HG03108 (cell line): ENCODE measurements at regions not wholly inside any gene's neighbourhood (a gene's known extent, or its start where the extent isn't known, plus 50 kb on each side); places are given as distances from the start of the nearest gene placed in this dataset.
"Not testable (repeated sequence)": the region's sequence is repeated elsewhere in the genome, so short reads cannot be mapped to it uniquely, and the experiment has no call there.

ENCODE experiments used
- ATAC-seq: cut with Tn5 transposase; IDR thresholded peaks from one replicate; pipeline ENCODE4 v1.9.1; 2021; ENCODE audit warnings: moderate library complexity; ENCODE audit not compliant: unreplicated experiment

- no peak for ATAC-seq
Measured at GRCh38 chr1:166304131-166304530, 137.3 kb upstream of the FAM78B start.

- no peak for ATAC-seq
Measured at GRCh38 chr1:166305371-166305770, 138.6 kb upstream of the FAM78B start.

- ATAC-seq: no peak
Measured at GRCh38 chr1:166307261-166308188, 140.7 kb upstream of the FAM78B start.

GRCh38 chr1:166316306-166316705 is 149.5 kb upstream of the FAM78B start:
- ATAC-seq: not testable (repeated sequence)

GRCh38 chr1:166322470-166322869 is 155.7 kb upstream of the FAM78B start:
- no peak for ATAC-seq

- no peak for ATAC-seq
Measured at GRCh38 chr1:166327886-166328285, 161.1 kb upstream of the FAM78B start.

GRCh38 chr1:166328956-166329355 is 162.2 kb upstream of the FAM78B start:
- ATAC-seq: no peak

GRCh38 chr1:166330096-166330495 is 163.3 kb upstream of the FAM78B start:
- ATAC-seq: no peak

GRCh38 chr1:166338105-166338504 is 171.3 kb upstream of the FAM78B start:
- ATAC-seq: no peak

- ATAC-seq: no peak
Measured at GRCh38 chr1:166340709-166341108, 173.9 kb upstream of the FAM78B start.

- no peak for ATAC-seq
Measured at GRCh38 chr1:166343276-166343675, 176.5 kb upstream of the FAM78B start.

- ATAC-seq: no peak
Measured at GRCh38 chr1:166350490-166350889, 183.7 kb upstream of the FAM78B start.

- ATAC-seq: no peak
Measured at GRCh38 chr1:166351676-166352075, 184.9 kb upstream of the FAM78B start.

GRCh38 chr1:166353213-166353612 is 186.4 kb upstream of the FAM78B start:
- no peak for ATAC-seq

GRCh38 chr1:166354406-166354805 is 187.6 kb upstream of the FAM78B start:
- no peak for ATAC-seq

- no peak for ATAC-seq
Measured at GRCh38 chr1:166365081-166365480, 198.3 kb upstream of the FAM78B start.

GRCh38 chr1:166368030-166368429 is 201.2 kb upstream of the FAM78B start:
- no peak for ATAC-seq

- no peak for ATAC-seq
Measured at GRCh38 chr1:166377896-166378295, 211.1 kb upstream of the FAM78B start.

GRCh38 chr1:166378805-166379204 is 212.0 kb upstream of the FAM78B start:
- ATAC-seq: no peak

GRCh38 chr1:166379447-166379846 is 212.6 kb upstream of the FAM78B start:
- ATAC-seq: no peak

GRCh38 chr1:166383137-166383536 is 216.3 kb upstream of the FAM78B start:
- no peak for ATAC-seq

- ATAC-seq: no peak
Measured at GRCh38 chr1:166383635-166384346, 217.0 kb upstream of the FAM78B start.
